ENCODE measurements at regions not wholly inside any gene's neighbourhood (a gene's known extent, or its start where the extent isn't known, plus 50 kb on each side); places are given as distances from the start of the nearest gene placed in this dataset.

DNA sequence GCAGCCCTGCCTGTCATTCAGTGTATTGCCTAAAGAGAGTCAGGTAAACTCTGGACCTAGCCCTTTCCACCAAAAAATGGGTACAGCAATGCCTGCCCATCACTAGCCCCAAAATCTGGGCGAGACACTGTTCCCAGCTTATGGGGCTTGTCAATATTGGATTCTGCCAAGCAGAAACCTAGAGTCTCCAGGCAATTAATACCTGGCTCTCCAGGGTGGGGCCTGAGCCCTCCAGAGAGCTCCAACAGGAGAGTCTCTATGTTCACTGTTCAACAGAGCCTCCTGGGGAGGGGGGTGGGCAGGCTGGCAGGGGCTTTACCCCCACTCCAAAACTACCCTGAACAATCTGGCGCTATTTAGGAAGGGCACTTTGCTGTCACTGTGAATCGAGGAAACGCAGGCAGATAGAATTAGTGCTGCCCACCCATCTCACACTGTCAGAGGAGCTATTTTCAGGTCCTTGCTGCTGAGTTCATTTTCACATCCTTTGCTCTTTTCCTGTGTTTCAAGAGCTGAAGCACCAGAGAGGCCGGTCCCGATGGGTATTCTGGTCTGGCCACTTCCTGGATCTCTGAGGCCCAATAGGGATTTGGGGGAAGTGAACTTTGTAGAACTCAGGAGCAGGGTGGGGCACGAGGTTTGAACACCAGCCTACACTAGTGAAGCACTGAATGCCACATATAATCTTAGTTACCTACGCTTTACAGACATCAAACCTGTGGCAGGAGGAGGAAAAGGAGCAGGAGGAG, 121.8 kb downstream of the C5orf15 start:
- H4K20me1 ChIP-seq (ENCODE audit: control insufficient read depth, insufficient read depth, insufficient read length): no peaks in the 10 kb centered on the region
- H4K91ac ChIP-seq (ENCODE audit: insufficient read length, low read depth, low read length): no peak overlapping the region
- H4K8ac ChIP-seq (replicated peaks; ENCODE audit: insufficient read length, low read depth, low read length): no peak overlapping the region
- H2AFZ ChIP-seq (ENCODE audit: low read length): no peak overlapping the region
- H3K14ac ChIP-seq (ENCODE audit: insufficient read depth, low read length): no peak overlapping the region
- H3T11ph ChIP-seq (ENCODE audit: low read length): no peak overlapping the region
- no peak overlapping the region for H2BK20ac ChIP-seq (ENCODE audit: low read depth, low read length, poor library complexity, severe bottlenecking)
- Mint-ChIP-seq H3K9me3 (no peaks in the 10 kb centered on the region), H3K36me3 (ENCODE audit: insufficient read depth in 1 of 3, low read depth in 3 of 3) (no peaks in the 10 kb centered on the region), H3K4me3 (no peak overlapping the region), H3K27ac (no peak overlapping the region), H3K4me1 (peaks cover 7 to 20% of the 10 kb centered on the region in 2 experiments), H3K27me3 (ENCODE audit: low read depth) (peaks cover 2% of the 10 kb centered on the region; the same call in 1 of the 2 replicates)
- no peak overlapping the region for H3K4ac ChIP-seq (ENCODE audit: low read depth, low read length)
- no peaks in the 10 kb centered on the region for H3K27me3 ChIP-seq (ENCODE audit: insufficient read depth, low read length)
- no peaks in the 10 kb centered on the region for H3K23me2 ChIP-seq (ENCODE audit: insufficient read length, low read depth, low read length, poor library complexity, severe bottlenecking)
- H2BK5ac ChIP-seq (ENCODE audit: insufficient read length, low read length): no peak overlapping the region
- no peak overlapping the region for H2BK120ac ChIP-seq (ENCODE audit: low read depth, low read length, poor library complexity, severe bottlenecking)
- H2BK12ac ChIP-seq (ENCODE audit: insufficient read length, low read depth, low read length): no peak overlapping the region
- no peak overlapping the region for H2BK15ac ChIP-seq (ENCODE audit: low read depth, low read length)
- no peaks in the 10 kb centered on the region for H3K4me1 ChIP-seq (ENCODE audit: insufficient read depth, low read length)
- no peak overlapping the region for H3K27ac ChIP-seq (ENCODE audit: insufficient read length, low read depth, low read length)
- H3K79me2 ChIP-seq (ENCODE audit: insufficient read depth, low read length): no peaks in the 10 kb centered on the region
- H4K5ac ChIP-seq (ENCODE audit: insufficient read length, low read depth, low read length): no peak overlapping the region
- H3K23ac ChIP-seq (ENCODE audit: insufficient read length, low read depth, low read length): no peak overlapping the region
- no peak overlapping the region for H3K18ac ChIP-seq (ENCODE audit: insufficient read length, low read depth, low read length)
- no peak overlapping the region for H2AK5ac ChIP-seq (ENCODE audit: insufficient read length, low read length)
- DNase-seq: no peak
- no peak overlapping the region for H3K56ac ChIP-seq (ENCODE audit: insufficient read length, low read depth, low read length)
- no peaks in the 10 kb centered on the region for H3K9me3 ChIP-seq (ENCODE audit: control insufficient read depth, low read depth, low read length)
- TF ChIP-seq, protein P1, sequence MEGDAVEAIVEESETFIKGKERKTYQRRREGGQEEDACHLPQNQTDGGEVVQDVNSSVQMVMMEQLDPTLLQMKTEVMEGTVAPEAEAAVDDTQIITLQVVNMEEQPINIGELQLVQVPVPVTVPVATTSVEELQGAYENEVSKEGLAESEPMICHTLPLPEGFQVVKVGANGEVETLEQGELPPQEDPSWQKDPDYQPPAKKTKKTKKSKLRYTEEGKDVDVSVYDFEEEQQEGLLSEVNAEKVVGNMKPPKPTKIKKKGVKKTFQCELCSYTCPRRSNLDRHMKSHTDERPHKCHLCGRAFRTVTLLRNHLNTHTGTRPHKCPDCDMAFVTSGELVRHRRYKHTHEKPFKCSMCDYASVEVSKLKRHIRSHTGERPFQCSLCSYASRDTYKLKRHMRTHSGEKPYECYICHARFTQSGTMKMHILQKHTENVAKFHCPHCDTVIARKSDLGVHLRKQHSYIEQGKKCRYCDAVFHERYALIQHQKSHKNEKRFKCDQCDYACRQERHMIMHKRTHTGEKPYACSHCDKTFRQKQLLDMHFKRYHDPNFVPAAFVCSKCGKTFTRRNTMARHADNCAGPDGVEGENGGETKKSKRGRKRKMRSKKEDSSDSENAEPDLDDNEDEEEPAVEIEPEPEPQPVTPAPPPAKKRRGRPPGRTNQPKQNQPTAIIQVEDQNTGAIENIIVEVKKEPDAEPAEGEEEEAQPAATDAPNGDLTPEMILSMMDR (conservative IDR thresholded peaks at IDR 0.05): no peak
- no CpG with 5 or more reads among the region's 8 CpGs for WGBS (ENCODE audit: extremely low coverage, insufficient read length, low lambda C conversion rate)
- no peak overlapping the region for H3K4me2 ChIP-seq (ENCODE audit: insufficient read depth, insufficient read length, low read length)
- H3K9ac ChIP-seq (ENCODE audit: extremely low read depth, insufficient read length, low read length): no peak overlapping the region
- no peaks in the 10 kb centered on the region for H3K79me1 ChIP-seq (ENCODE audit: insufficient read depth, low read depth, low read length, poor library complexity, severe bottlenecking)
